H9 (cell line): ENCODE measurements at regions not wholly inside any gene's neighbourhood (a gene's known extent, or its start where the extent isn't known, plus 50 kb on each side); places are given as distances from the start of the nearest gene placed in this dataset.

ENCODE experiments used
- DNase-seq: peaks from one replicate; pipeline ENCODE4 v3.0.0-alpha.2; 2017
- H2AFZ ChIP-seq: one replicate; pipeline ENCODE4 v1.6.1; 2013; ENCODE audit warnings: mild to moderate bottlenecking, low read length, control low read depth, moderate library complexity
- H2AK5ac ChIP-seq: 2 replicates; pipeline ENCODE4 v1.6.1; 2013; ENCODE audit warnings: low read length, control low read depth, mixed read lengths; ENCODE audit not compliant: insufficient read length
- H2BK120ac ChIP-seq: one replicate; pipeline ENCODE4 v1.6.1; 2013; ENCODE audit warnings: low read depth, mild to moderate bottlenecking, low read length, control low read depth, inconsistent platforms; ENCODE audit not compliant: poor library complexity, severe bottlenecking
- H2BK12ac ChIP-seq: 2 replicates; pipeline ENCODE4 v1.6.1; 2013; ENCODE audit warnings: low read length, control low read depth, mixed read lengths, low read depth; ENCODE audit not compliant: insufficient read length
- H2BK15ac ChIP-seq: 2 replicates; pipeline ENCODE4 v1.6.1; 2013; ENCODE audit warnings: low read depth, low read length, control low read depth
- H2BK20ac ChIP-seq: one replicate; pipeline ENCODE4 v1.6.1; 2013; ENCODE audit warnings: low read depth, mild to moderate bottlenecking, low read length, control low read depth, inconsistent platforms; ENCODE audit not compliant: poor library complexity, severe bottlenecking
- H2BK5ac ChIP-seq: 2 replicates; pipeline ENCODE4 v1.6.1; 2013; ENCODE audit warnings: low read length, control low read depth, mixed read lengths; ENCODE audit not compliant: insufficient read length
- H3K14ac ChIP-seq: 2 replicates; pipeline ENCODE4 v1.6.1; 2013; ENCODE audit warnings: low read length, control low read depth; ENCODE audit not compliant: insufficient read depth
- H3K18ac ChIP-seq: 2 replicates; pipeline ENCODE4 v1.6.1; 2013; ENCODE audit warnings: low read depth, mild to moderate bottlenecking, mixed read lengths, low read length, control low read depth; ENCODE audit not compliant: insufficient read length
- H3K23ac ChIP-seq: 2 replicates; pipeline ENCODE4 v1.6.1; 2013; ENCODE audit warnings: low read length, control low read depth, mixed read lengths, low read depth; ENCODE audit not compliant: insufficient read length
- H3K23me2 ChIP-seq: 2 replicates; pipeline ENCODE4 v1.6.1; 2013; ENCODE audit warnings: low read depth, mild to moderate bottlenecking, mixed read lengths, low read length, control low read depth; ENCODE audit not compliant: insufficient read length, poor library complexity, severe bottlenecking
- H3K27ac ChIP-seq: 2 replicates; pipeline ENCODE4 v1.5.1; 2013; ENCODE audit warnings: low read length, control low read depth, mixed read lengths, low read depth; ENCODE audit not compliant: insufficient read length
- H3K27me3 ChIP-seq: 2 replicates; pipeline ENCODE4 v1.6.1; 2013; ENCODE audit warnings: low read length, control low read depth, inconsistent platforms; ENCODE audit not compliant: insufficient read depth
- H3K4ac ChIP-seq: 2 replicates; pipeline ENCODE4 v1.6.1; 2013; ENCODE audit warnings: low read depth, mild to moderate bottlenecking, control low read depth, inconsistent platforms, low read length, moderate library complexity
- H3K4me1 ChIP-seq: 2 replicates; pipeline ENCODE4 v1.6.1; 2013; ENCODE audit warnings: low read length, control low read depth, inconsistent platforms; ENCODE audit not compliant: insufficient read depth
- H3K4me2 ChIP-seq: 2 replicates; pipeline ENCODE4 v1.6.1; 2013; ENCODE audit warnings: low read length, control low read depth, mixed read lengths; ENCODE audit not compliant: insufficient read length, insufficient read depth
- H3K56ac ChIP-seq: 2 replicates; pipeline ENCODE4 v1.6.1; 2013; ENCODE audit warnings: low read depth, mild to moderate bottlenecking, mixed read lengths, low read length, control low read depth; ENCODE audit not compliant: insufficient read length
- H3K79me1 ChIP-seq: 2 replicates; pipeline ENCODE4 v1.6.1; 2013; ENCODE audit warnings: low read depth, mild to moderate bottlenecking, moderate library complexity, low read length, control low read depth, inconsistent platforms; ENCODE audit not compliant: insufficient read depth, poor library complexity, severe bottlenecking
- H3K79me2 ChIP-seq: 2 replicates; pipeline ENCODE4 v1.6.1; 2013; ENCODE audit warnings: low read length, control low read depth, inconsistent platforms; ENCODE audit not compliant: insufficient read depth
- H3K9ac ChIP-seq: 2 replicates; pipeline ENCODE4 v1.6.1; 2013; ENCODE audit warnings: low read length, control low read depth, mixed read lengths; ENCODE audit not compliant: insufficient read length; ENCODE audit errors: extremely low read depth
- H3K9me3 ChIP-seq: one replicate; pipeline ENCODE4 v1.6.1; 2013; ENCODE audit warnings: low read depth, low read length, inconsistent platforms; ENCODE audit not compliant: control insufficient read depth
- H3T11ph ChIP-seq: one replicate; pipeline ENCODE4 v1.6.1; 2013; ENCODE audit warnings: mild to moderate bottlenecking, low read length, control low read depth, inconsistent platforms
- H4K20me1 ChIP-seq: one replicate; pipeline ENCODE4 v1.6.1; 2013; ENCODE audit not compliant: control insufficient read depth, insufficient read length, insufficient read depth
- H4K5ac ChIP-seq: 2 replicates; pipeline ENCODE4 v1.6.1; 2013; ENCODE audit warnings: low read depth, mild to moderate bottlenecking, mixed read lengths, low read length, control low read depth; ENCODE audit not compliant: insufficient read length
- H4K8ac ChIP-seq: replicated peaks from 2 replicates; pipeline ENCODE4 v1.6.1; 2013; ENCODE audit warnings: low read length, control low read depth, mixed read lengths, low read depth; ENCODE audit not compliant: insufficient read length
- H4K91ac ChIP-seq: 2 replicates; pipeline ENCODE4 v1.6.1; 2013; ENCODE audit warnings: low read depth, mild to moderate bottlenecking, moderate library complexity, mixed read lengths, low read length, control low read depth; ENCODE audit not compliant: insufficient read length
- H3K27ac Mint-ChIP-seq, 3 experiments: 2 replicates in 2 of 3; 3 replicates in 1 of 3; pipeline ENCODE4 v1.8.0; 2020 to 2021; ENCODE audit warnings: mixed read lengths in 3 of 3, mild to moderate bottlenecking in 1 of 3, moderate library complexity in 1 of 3
- H3K27me3 Mint-ChIP-seq: 2 replicates; pipeline ENCODE4 v1.8.0; 2021; ENCODE audit warnings: low read depth, mild to moderate bottlenecking, moderate library complexity, mixed read lengths
- H3K36me3 Mint-ChIP-seq, 3 experiments: 2 replicates in 2 of 3; 3 replicates in 1 of 3; pipeline ENCODE4 v1.8.0; 2020 to 2021; ENCODE audit warnings: low read depth in 3 of 3, mixed read lengths in 3 of 3; ENCODE audit not compliant: insufficient read depth in 1 of 3
- H3K4me1 Mint-ChIP-seq, 2 experiments: 2 replicates each; pipeline ENCODE4 v1.8.0; 2020; ENCODE audit warnings: mixed read lengths in 2 of 2
- H3K4me3 Mint-ChIP-seq, 2 experiments: 2 replicates in 1 of 2; 3 replicates in 1 of 2; pipeline ENCODE4 v1.8.0; 2020 to 2021; ENCODE audit warnings: mild to moderate bottlenecking in 2 of 2, mixed read lengths in 2 of 2, moderate library complexity in 1 of 2
- H3K9me3 Mint-ChIP-seq, 2 experiments: 2 replicates in 1 of 2; 3 replicates in 1 of 2; pipeline ENCODE4 v1.8.0; 2020; ENCODE audit warnings: mild to moderate bottlenecking in 2 of 2, mixed read lengths in 2 of 2, moderate library complexity in 1 of 2
- WGBS: extraction: QIAGEN DNeasy Blood & Tissue Kit; methylation state at CpG from one replicate; pipeline ENCODE4 v1.1.7; 2013; ENCODE audit warnings: missing lambda C conversion rate, low lambda C conversion rate, mixed read lengths; ENCODE audit not compliant: insufficient read length; ENCODE audit errors: extremely low coverage; 5-methylcytosine and 5-hydroxymethylcytosine counted together
- TF ChIP-seq, protein P1 (sequence below): fragments of 200-600 bp; sonication (generic); conservative IDR thresholded peaks from 3 replicates; pipeline ENCODE4 v1.8.0; 2021; ENCODE audit warnings: antibody characterized with exemption, mild to moderate bottlenecking

DNA sequence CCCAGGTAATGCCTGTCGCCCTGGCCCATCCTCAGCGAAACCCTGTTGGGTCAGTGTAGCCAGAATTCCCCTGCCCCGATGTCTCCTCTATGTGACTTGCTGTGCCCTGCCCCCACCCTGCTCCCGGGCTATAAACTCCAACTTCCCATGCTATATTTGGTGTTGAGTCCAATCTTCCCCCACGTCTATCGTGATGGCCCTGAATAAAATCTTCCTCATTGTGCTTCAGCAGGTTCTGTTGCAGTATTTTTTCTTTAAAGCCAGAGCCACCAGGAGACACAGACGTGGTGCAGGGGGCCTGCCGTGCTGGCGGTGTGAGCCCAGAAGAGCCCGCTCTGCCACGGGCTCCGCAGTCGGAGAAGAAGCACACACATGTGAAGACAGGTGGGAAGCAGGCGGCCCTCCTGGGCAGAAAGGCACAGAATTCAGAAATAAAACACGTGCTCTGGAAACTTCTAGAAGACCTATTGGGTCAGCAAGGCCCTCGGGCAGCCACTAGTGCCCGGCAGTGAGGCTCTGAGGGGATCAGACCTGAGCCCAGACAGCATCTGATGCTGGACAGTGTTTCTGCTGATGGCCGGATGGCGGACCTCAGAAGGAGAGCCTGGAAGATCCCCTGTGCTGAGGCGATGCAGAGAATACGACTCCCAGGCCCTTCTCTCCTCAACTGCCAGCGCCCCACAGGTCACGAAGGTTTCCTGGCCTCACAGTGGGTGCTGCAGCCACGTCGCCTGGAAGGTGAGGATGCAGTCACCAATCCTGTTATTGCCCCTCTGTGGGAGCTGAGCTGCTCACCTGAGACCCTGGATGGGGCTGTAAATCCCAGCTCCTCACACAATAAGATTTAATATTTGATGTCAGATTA lies 501.9 kb downstream of the BRD1 start:
- Histone ChIP-seq H3K79me1 (no peaks in the 10 kb centered on the region), H2BK20ac (no peak overlapping the region), H3K23me2 (no peaks in the 10 kb centered on the region), H3T11ph (no peak overlapping the region), H3K27ac (no peak overlapping the region), H4K91ac (no peak overlapping the region), H3K14ac (no peak overlapping the region; the same call in 1 of the 2 replicates), H3K23ac (no peak overlapping the region), H2AFZ (no peak overlapping the region), H3K4ac (no peak overlapping the region), H2BK12ac (no peak overlapping the region), H4K5ac (no peak overlapping the region), H3K9me3 (no peaks in the 10 kb centered on the region), H2BK5ac (no peak overlapping the region), H4K8ac (no peak overlapping the region), H4K20me1 (no peaks in the 10 kb centered on the region), H3K9ac (no peak overlapping the region), H2BK15ac (no peak overlapping the region), H3K18ac (no peak overlapping the region), H3K4me2 (no peak overlapping the region), H3K79me2 (no peaks in the 10 kb centered on the region), H2BK120ac (no peak overlapping the region), H2AK5ac (no peak overlapping the region), H3K4me1 (no peaks in the 10 kb centered on the region), H3K56ac (no peak overlapping the region), H3K27me3 (no peaks in the 10 kb centered on the region)
- H3K27ac Mint-ChIP-seq = no peak overlapping the region
- peaks cover 23% of the 10 kb centered on the region for H3K27me3 Mint-ChIP-seq
- H3K4me3 Mint-ChIP-seq = no peak overlapping the region
- H3K4me1 Mint-ChIP-seq = no peaks in the 10 kb centered on the region
- WGBS = no CpG with 5 or more reads among the region's 25 CpGs
- H3K9me3 Mint-ChIP-seq = peaks cover 9 to 10% of the 10 kb centered on the region in 2 experiments; a peak in 4 of 5 replicates
- DNase-seq = no peak
- peaks cover 0 to 6% (median 2%) of the 10 kb centered on the region in 3 experiments; a peak in 3 of 7 replicates for H3K36me3 Mint-ChIP-seq
- TF ChIP-seq, protein P1, sequence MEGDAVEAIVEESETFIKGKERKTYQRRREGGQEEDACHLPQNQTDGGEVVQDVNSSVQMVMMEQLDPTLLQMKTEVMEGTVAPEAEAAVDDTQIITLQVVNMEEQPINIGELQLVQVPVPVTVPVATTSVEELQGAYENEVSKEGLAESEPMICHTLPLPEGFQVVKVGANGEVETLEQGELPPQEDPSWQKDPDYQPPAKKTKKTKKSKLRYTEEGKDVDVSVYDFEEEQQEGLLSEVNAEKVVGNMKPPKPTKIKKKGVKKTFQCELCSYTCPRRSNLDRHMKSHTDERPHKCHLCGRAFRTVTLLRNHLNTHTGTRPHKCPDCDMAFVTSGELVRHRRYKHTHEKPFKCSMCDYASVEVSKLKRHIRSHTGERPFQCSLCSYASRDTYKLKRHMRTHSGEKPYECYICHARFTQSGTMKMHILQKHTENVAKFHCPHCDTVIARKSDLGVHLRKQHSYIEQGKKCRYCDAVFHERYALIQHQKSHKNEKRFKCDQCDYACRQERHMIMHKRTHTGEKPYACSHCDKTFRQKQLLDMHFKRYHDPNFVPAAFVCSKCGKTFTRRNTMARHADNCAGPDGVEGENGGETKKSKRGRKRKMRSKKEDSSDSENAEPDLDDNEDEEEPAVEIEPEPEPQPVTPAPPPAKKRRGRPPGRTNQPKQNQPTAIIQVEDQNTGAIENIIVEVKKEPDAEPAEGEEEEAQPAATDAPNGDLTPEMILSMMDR = no peak
